Uterus (tissue), 2 donors: ENCODE measurements at regions not wholly inside any gene's neighbourhood (a gene's known extent, or its start where the extent isn't known, plus 50 kb on each side); places are given as distances from the start of the nearest gene placed in this dataset.

Experiments used
- POLR2A ChIP-seq, 2 donors: fragments of 450-650 bp; IDR thresholded peaks; one replicate each; pipeline ENCODE4 v1.6.1; 2016; ENCODE audit warnings: antibody characterized with exemption in 2 of 2, mild to moderate bottlenecking in 1 of 2, moderate library complexity in 1 of 2
- TF ChIP-seq, protein P1 (sequence below), 4 experiments: fragments of 200-600 bp in 2 of 4; fragments of 450-650 bp in 2 of 4; sonication (generic) in 2 of 4; IDR thresholded peaks; one replicate each; pipeline ENCODE4 v1.5.1; 2016 to 2019; ENCODE audit warnings: antibody characterized with exemption in 4 of 4, mild to moderate bottlenecking in 2 of 4, moderate library complexity in 1 of 4

DNA sequence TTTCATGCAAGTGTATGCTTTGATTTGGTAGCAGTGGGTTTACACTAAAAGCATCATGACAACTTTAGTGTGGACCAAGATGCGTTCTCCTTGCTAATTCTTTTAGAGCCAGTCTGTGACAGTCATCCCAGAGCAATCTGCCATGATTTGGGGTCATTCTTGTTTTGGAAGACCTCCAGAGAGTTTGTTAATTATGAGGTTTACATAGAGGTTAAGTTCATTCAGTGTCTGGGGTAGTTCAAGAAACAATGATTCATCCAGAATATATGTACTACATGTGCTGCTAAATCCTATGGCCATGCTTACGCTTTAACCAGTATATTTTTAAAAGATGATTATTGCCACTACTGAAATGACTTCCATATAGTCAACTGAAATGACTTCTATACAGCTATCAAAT, 328.5 kb upstream of the AGA start:
- TF ChIP-seq, protein P1, sequence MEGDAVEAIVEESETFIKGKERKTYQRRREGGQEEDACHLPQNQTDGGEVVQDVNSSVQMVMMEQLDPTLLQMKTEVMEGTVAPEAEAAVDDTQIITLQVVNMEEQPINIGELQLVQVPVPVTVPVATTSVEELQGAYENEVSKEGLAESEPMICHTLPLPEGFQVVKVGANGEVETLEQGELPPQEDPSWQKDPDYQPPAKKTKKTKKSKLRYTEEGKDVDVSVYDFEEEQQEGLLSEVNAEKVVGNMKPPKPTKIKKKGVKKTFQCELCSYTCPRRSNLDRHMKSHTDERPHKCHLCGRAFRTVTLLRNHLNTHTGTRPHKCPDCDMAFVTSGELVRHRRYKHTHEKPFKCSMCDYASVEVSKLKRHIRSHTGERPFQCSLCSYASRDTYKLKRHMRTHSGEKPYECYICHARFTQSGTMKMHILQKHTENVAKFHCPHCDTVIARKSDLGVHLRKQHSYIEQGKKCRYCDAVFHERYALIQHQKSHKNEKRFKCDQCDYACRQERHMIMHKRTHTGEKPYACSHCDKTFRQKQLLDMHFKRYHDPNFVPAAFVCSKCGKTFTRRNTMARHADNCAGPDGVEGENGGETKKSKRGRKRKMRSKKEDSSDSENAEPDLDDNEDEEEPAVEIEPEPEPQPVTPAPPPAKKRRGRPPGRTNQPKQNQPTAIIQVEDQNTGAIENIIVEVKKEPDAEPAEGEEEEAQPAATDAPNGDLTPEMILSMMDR (IDR thresholded peaks at IDR 0.05), result no peak
- TF ChIP-seq POLR2A (IDR thresholded peaks at IDR 0.05), result no peak
